Testis (tissue), 2 donors: ENCODE measurements at regions not wholly inside any gene's neighbourhood (a gene's known extent, or its start where the extent isn't known, plus 50 kb on each side); places are given as distances from the start of the nearest gene placed in this dataset.

Source experiments
- DNase-seq: peaks from one replicate; pipeline ENCODE4 v3.0.0-alpha.2; 2019
- H3K27ac ChIP-seq, 2 donors: fragments of 200-600 bp; sonication (generic); one replicate each; pipeline ENCODE4 v1.5.1; 2019
- H3K27me3 ChIP-seq: fragments of 200-600 bp; sonication (generic); one replicate; pipeline ENCODE4 v1.5.1; 2019
- H3K36me3 ChIP-seq: fragments of 200-600 bp; sonication (generic); one replicate; pipeline ENCODE4 v1.5.1; 2017; ENCODE audit warnings: low read depth; ENCODE audit errors: missing control alignments
- H3K4me1 ChIP-seq: fragments of 200-600 bp; sonication (generic); one replicate; pipeline ENCODE4 v1.5.1; 2019
- H3K4me3 ChIP-seq, 2 donors: fragments of 200-600 bp; sonication (generic); one replicate each; pipeline ENCODE4 v1.5.1; 2017 to 2019
- H3K9me3 ChIP-seq: fragments of 200-600 bp; sonication (generic); one replicate; pipeline ENCODE4 v1.5.1; 2017
- CTCF ChIP-seq, 3 experiments: fragments of 450-650 bp in 2 of 3; fragments of 200-600 bp in 1 of 3; sonication (generic) in 1 of 3; IDR thresholded peaks; one replicate each; pipeline ENCODE4 v1.5.1; 2016 to 2019; ENCODE audit warnings: antibody characterized with exemption in 3 of 3, mild to moderate bottlenecking in 2 of 3, moderate library complexity in 1 of 3
- POLR2A ChIP-seq: fragments of 450-650 bp; IDR thresholded peaks from one replicate; pipeline ENCODE4 v1.6.1; 2017; ENCODE audit warnings: antibody characterized with exemption, mild to moderate bottlenecking, moderate library complexity
- WGBS, 2 donors: methylation state at CpG; one replicate each; pipeline ENCODE4 v1.1.5; 2018; 5-methylcytosine and 5-hydroxymethylcytosine counted together
- intact Hi-C: fragments of 100-400 bp; cut with DNase I; formaldehyde crosslinking; loops from one replicate; pipeline ENCODE4 v1.15.1; 2023; ENCODE audit warnings: low total_unique reads

- no peak overlapping the region for H3K4me3 ChIP-seq
- intact Hi-C loops, result no loop called here
- WGBS, 2 donors, result 61 to 62% methylated on average over 6 of the region's 6 CpGs
- no peak overlapping the region for H3K27ac ChIP-seq
- DNase-seq, result no peak
- H3K36me3 ChIP-seq, result no peaks in the 10 kb centered on the region
- no peaks in the 10 kb centered on the region for H3K27me3 ChIP-seq
- TF ChIP-seq CTCF (IDR thresholded peaks at IDR 0.05) (no peak), POLR2A (no peak)
- H3K4me1 ChIP-seq, result no peaks in the 10 kb centered on the region
- H3K9me3 ChIP-seq, result no peaks in the 10 kb centered on the region
Observed at GRCh38 chr15:81633889-81634288, 259.9 kb upstream of the TMC3 start.

- no peaks in the 10 kb centered on the region for H3K27me3 ChIP-seq
- no peaks in the 10 kb centered on the region for H3K36me3 ChIP-seq
- TF ChIP-seq CTCF (IDR thresholded peaks at IDR 0.05), result no peak
- TF ChIP-seq POLR2A, result no peak
- no peak overlapping the region for H3K4me3 ChIP-seq
- intact Hi-C loops, result no loop called here
- no peak for DNase-seq
- H3K27ac ChIP-seq, result no peak overlapping the region
- H3K9me3 ChIP-seq, result no peaks in the 10 kb centered on the region
- H3K4me1 ChIP-seq, result no peaks in the 10 kb centered on the region
- 58 to 70% methylated on average over 2 of the region's 2 CpGs for WGBS, 2 donors
Observed at GRCh38 chr15:81625896-81626295, 251.9 kb upstream of the TMC3 start.

- no peak overlapping the region for H3K27ac ChIP-seq
- H3K4me1 ChIP-seq, result no peaks in the 10 kb centered on the region
- no peaks in the 10 kb centered on the region for H3K9me3 ChIP-seq
- H3K27me3 ChIP-seq, result no peaks in the 10 kb centered on the region
- 68 to 69% methylated on average over 4 of the region's 4 CpGs for WGBS, 2 donors
- intact Hi-C loops, result no loop called here
- no peak overlapping the region for H3K4me3 ChIP-seq
- DNase-seq, result no peak
- H3K36me3 ChIP-seq, result no peaks in the 10 kb centered on the region
- TF ChIP-seq CTCF (IDR thresholded peaks at IDR 0.05) (no peak), POLR2A (no peak)
Observed at GRCh38 chr15:81619002-81619401, 245.0 kb upstream of the TMC3 start.

- DNase-seq, result no peak
- 83 to 95% methylated on average over 2 of the region's 2 CpGs for WGBS, 2 donors
- Histone ChIP-seq H3K4me1 (no peaks in the 10 kb centered on the region), H3K27ac (no peak overlapping the region), H3K27me3 (no peaks in the 10 kb centered on the region), H3K36me3 (no peaks in the 10 kb centered on the region), H3K4me3 (no peak overlapping the region), H3K9me3 (no peaks in the 10 kb centered on the region)
- TF ChIP-seq POLR2A (no peak), CTCF (IDR thresholded peaks at IDR 0.05) (no peak)
- intact Hi-C loops, result no loop called here
Observed at GRCh38 chr15:81612631-81613030, 238.6 kb upstream of the TMC3 start.

- intact Hi-C loops, result no loop called here
- Histone ChIP-seq H3K4me1 (no peaks in the 10 kb centered on the region), H3K27me3 (no peaks in the 10 kb centered on the region), H3K9me3 (no peaks in the 10 kb centered on the region), H3K27ac (no peak overlapping the region), H3K4me3 (no peak overlapping the region), H3K36me3 (no peaks in the 10 kb centered on the region)
- TF ChIP-seq POLR2A (no peak), CTCF (IDR thresholded peaks at IDR 0.05) (no peak)
- 81% methylated on average over 4 of the region's 4 CpGs for WGBS, 2 donors
- DNase-seq, result no peak
Observed at GRCh38 chr15:81611679-81612078, 237.7 kb upstream of the TMC3 start.
